H1 (cell line): ENCODE measurements at regions not wholly inside any gene's neighbourhood (a gene's known extent, or its start where the extent isn't known, plus 50 kb on each side); places are given as distances from the start of the nearest gene placed in this dataset.
"Not testable (repeated sequence)": the region's sequence is repeated elsewhere in the genome, so short reads cannot be mapped to it uniquely, and the experiment has no call there.

Source experiments
- CTCF ChIA-PET: fragments of 300-600 bp; sonication (Branson Sonifier 250); formaldehyde crosslinking; loops from one replicate; lab custom pipeline; 2021; ENCODE audit not compliant: partially characterized antibody; lab: Charles Lee
- POLR2A ChIA-PET: fragments of 300-600 bp; sonication (Branson Sonifier 250); formaldehyde crosslinking; loops from one replicate; lab custom pipeline; 2021; ENCODE audit warnings: inconsistent platforms; ENCODE audit not compliant: partially characterized antibody; lab: Charles Lee
- DNase-seq, 2 experiments: peaks; one replicate each; pipeline versions ENCODE4 v3.0.0 to v3.0.0-alpha.2; 2010 to 2022; ENCODE audit warnings: low spot score in 2 of 2, low read depth in 1 of 2, mixed read lengths in 1 of 2
- FAIRE-seq: peaks from 2 replicates; lab custom pipeline; 2011; peaks lifted over from hg19 to GRCh38; lab: Jason Lieb, UNC
- H2AFZ ChIP-seq: 2 replicates; pipeline ENCODE4 v1.8.1; 2012; ENCODE audit warnings: low read length, inconsistent platforms
- H2AK5ac ChIP-seq: 2 replicates; pipeline ENCODE4 v1.6.1; 2013; ENCODE audit warnings: low read depth, low read length
- H2BK120ac ChIP-seq: replicated peaks from 2 replicates; pipeline ENCODE3; 2013; ENCODE audit warnings: low read depth, low read length, inconsistent platforms
- H2BK12ac ChIP-seq: 2 replicates; pipeline ENCODE4 v1.6.1; 2013; ENCODE audit warnings: low read depth, low read length
- H2BK15ac ChIP-seq: 2 replicates; pipeline ENCODE4 v1.6.1; 2013; ENCODE audit warnings: low read length
- H2BK20ac ChIP-seq: 2 replicates; pipeline ENCODE4 v1.6.1; 2013; ENCODE audit warnings: low read length
- H2BK5ac ChIP-seq: 2 replicates; pipeline ENCODE4 v1.6.1; 2013; ENCODE audit warnings: low read depth, low read length
- H3K14ac ChIP-seq: 2 replicates; pipeline ENCODE4 v1.6.1; 2013; ENCODE audit warnings: inconsistent platforms; ENCODE audit not compliant: insufficient read length
- H3K18ac ChIP-seq: 2 replicates; pipeline ENCODE4 v1.6.1; 2013; ENCODE audit warnings: low read length; ENCODE audit errors: extremely low read depth
- H3K23ac ChIP-seq: 2 replicates; pipeline ENCODE4 v1.6.1; 2013; ENCODE audit warnings: inconsistent platforms; ENCODE audit not compliant: insufficient read length
- H3K23me2 ChIP-seq: 2 replicates; pipeline ENCODE4 v1.6.1; 2013; ENCODE audit warnings: low read depth, low read length
- H3K27ac ChIP-seq: 2 replicates; pipeline ENCODE4 v1.6.1; 2011; ENCODE audit warnings: low read depth, low read length, inconsistent platforms
- H3K27me3 ChIP-seq, 4 experiments: replicated peaks in 1 of 4; 1 replicate in 1 of 4; 2 replicates in 3 of 4; pipeline versions ENCODE4 v1.6.1 to v1.8.1; 2011 to 2013; ENCODE audit warnings: low read length in 3 of 4, mild to moderate bottlenecking in 3 of 4, inconsistent platforms in 2 of 4, mixed read lengths in 2 of 4, moderate library complexity in 1 of 4; ENCODE audit not compliant: control insufficient read depth in 3 of 4, insufficient read depth in 3 of 4; ENCODE audit errors: extremely low read depth in 1 of 4
- H3K36me3 ChIP-seq, 4 experiments: 2 replicates each; pipeline versions ENCODE4 v1.6.1 to v1.8.1; 2011 to 2013; ENCODE audit warnings: mild to moderate bottlenecking in 4 of 4, low read length in 3 of 4, moderate library complexity in 2 of 4, control low read depth in 1 of 4, inconsistent platforms in 1 of 4; ENCODE audit not compliant: insufficient read depth in 4 of 4, control insufficient read depth in 2 of 4
- H3K4ac ChIP-seq: replicated peaks from 2 replicates; pipeline ENCODE3; 2013; ENCODE audit warnings: low read length, low read depth, mixed read lengths, inconsistent platforms; ENCODE audit not compliant: insufficient read length
- H3K4me1 ChIP-seq, 4 experiments: replicated peaks in 1 of 4; 1 replicate in 1 of 4; 2 replicates in 3 of 4; pipeline versions ENCODE4 v1.6.1 to v1.8.1; 2011 to 2013; ENCODE audit warnings: low read length in 3 of 4, inconsistent platforms in 2 of 4, mixed read lengths in 1 of 4; ENCODE audit not compliant: insufficient read depth in 4 of 4, control insufficient read depth in 3 of 4
- H3K4me2 ChIP-seq, 2 experiments: 2 replicates each; pipeline versions ENCODE4 v1.6.1 to v1.8.1; 2011 to 2013; ENCODE audit warnings: low read depth in 2 of 2, low read length in 2 of 2, control low read depth in 1 of 2, inconsistent platforms in 1 of 2, mild to moderate bottlenecking in 1 of 2; ENCODE audit not compliant: insufficient read depth in 1 of 2
- H3K4me3 ChIP-seq, 4 experiments: fragments of 200-600, 300-600 bp in 1 of 4; sonication (generic), shearing (Covaris generic), sonication (Bioruptor Twin) in 1 of 4; 2 replicates each; pipeline versions ENCODE4 v1.5.1 to v1.8.1; 2011 to 2016; ENCODE audit warnings: low read length in 4 of 4, low read depth in 3 of 4, control low read depth in 2 of 4, inconsistent platforms in 2 of 4, mild to moderate bottlenecking in 2 of 4, mixed read lengths in 1 of 4, moderate library complexity in 1 of 4; ENCODE audit not compliant: insufficient read depth in 2 of 4; ENCODE audit errors: extremely low read depth in 1 of 4
- H3K56ac ChIP-seq: replicated peaks from 2 replicates; pipeline ENCODE3; 2013; ENCODE audit warnings: low read depth, mild to moderate bottlenecking, mixed read lengths, low read length, inconsistent platforms; ENCODE audit not compliant: insufficient read length
- H3K79me1 ChIP-seq: 2 replicates; pipeline ENCODE4 v1.6.1; 2013; ENCODE audit warnings: low read depth, low read length, control low read depth
- H3K79me2 ChIP-seq, 2 experiments: 2 replicates each; pipeline versions ENCODE4 v1.6.1 to v1.8.1; 2012 to 2013; ENCODE audit warnings: low read length in 2 of 2, mild to moderate bottlenecking in 2 of 2, inconsistent platforms in 1 of 2; ENCODE audit not compliant: insufficient read depth in 2 of 2, control insufficient read depth in 1 of 2
- H3K9ac ChIP-seq, 4 experiments: replicated peaks in 1 of 4; 1 replicate in 1 of 4; 2 replicates in 3 of 4; pipeline versions ENCODE4 v1.6.1 to v1.8.1; 2011 to 2013; ENCODE audit warnings: low read depth in 3 of 4, low read length in 3 of 4, control low read depth in 2 of 4, mild to moderate bottlenecking in 2 of 4, moderate library complexity in 2 of 4, inconsistent platforms in 1 of 4; ENCODE audit errors: extremely low read depth in 1 of 4
- H3K9me3 ChIP-seq, 2 experiments: 2 replicates each; pipeline versions ENCODE4 v1.6.1 to v1.8.1; 2012 to 2013; ENCODE audit warnings: mild to moderate bottlenecking in 2 of 2, moderate library complexity in 2 of 2, control low read depth in 1 of 2, inconsistent platforms in 1 of 2, low read depth in 1 of 2, low read length in 1 of 2, mixed read lengths in 1 of 2; ENCODE audit not compliant: insufficient read depth in 2 of 2
- H4K20me1 ChIP-seq, 2 experiments: replicated peaks in 1 of 2; 2 replicates each; pipeline versions ENCODE3 to v1.8.1; 2011 to 2013; ENCODE audit warnings: inconsistent platforms in 2 of 2, low read length in 2 of 2, mild to moderate bottlenecking in 1 of 2; ENCODE audit not compliant: insufficient read depth in 2 of 2, control insufficient read depth in 1 of 2
- H4K5ac ChIP-seq: 2 replicates; pipeline ENCODE4 v1.6.1; 2013; ENCODE audit warnings: low read length, low read depth, mixed read lengths, inconsistent platforms; ENCODE audit not compliant: insufficient read length
- H4K8ac ChIP-seq: 2 replicates; pipeline ENCODE4 v1.8.0; 2013; ENCODE audit warnings: mild to moderate bottlenecking, moderate library complexity, low read length, inconsistent platforms; ENCODE audit not compliant: insufficient read depth; ENCODE audit errors: extremely low read depth
- H4K91ac ChIP-seq: replicated peaks from 2 replicates; pipeline ENCODE3; 2013; ENCODE audit warnings: low read length, mixed read lengths, inconsistent platforms; ENCODE audit not compliant: insufficient read length

- H3K9ac ChIP-seq, H4K8ac ChIP-seq, H3K27me3 ChIP-seq, H3K56ac ChIP-seq, H2BK20ac ChIP-seq, H3K23ac ChIP-seq, H3K4ac ChIP-seq, H4K91ac ChIP-seq, H3K23me2 ChIP-seq, POLR2A ChIA-PET, H4K20me1 ChIP-seq, H3K79me1 ChIP-seq, H2AK5ac ChIP-seq, H3K14ac ChIP-seq, H3K4me2 ChIP-seq, H3K27ac ChIP-seq, H2BK12ac ChIP-seq, H4K5ac ChIP-seq, DNase-seq, H3K9me3 ChIP-seq, H2BK15ac ChIP-seq, CTCF ChIA-PET, H2BK120ac ChIP-seq, H3K79me2 ChIP-seq, H3K4me1 ChIP-seq, H2AFZ ChIP-seq, H3K18ac ChIP-seq, H2BK5ac ChIP-seq, H3K36me3 ChIP-seq, FAIRE-seq, H3K4me3 ChIP-seq: not testable (repeated sequence)
These were observed 70.4 kb upstream of the FBXO11 start for GRCh38 chr2:47976728-47977127.
